WTC11 (cell line): ENCODE measurements at regions not wholly inside any gene's neighbourhood (a gene's known extent, or its start where the extent isn't known, plus 50 kb on each side); places are given as distances from the start of the nearest gene placed in this dataset.

Experiments used
- ATAC-seq: fragments of 200-7000 bp; cut with Tn5 transposase; 2 replicates; pipeline ENCODE4 v1.10.0; 2021; ENCODE audit warnings: mild to moderate bottlenecking, moderate library complexity
- CTCF ChIA-PET: fragments of 300-600 bp; sonication (Branson Sonifier 250); formaldehyde crosslinking; loops from one replicate; lab custom pipeline; 2021; ENCODE audit warnings: antibody characterized with exemption; lab: Charles Lee
- POLR2A ChIA-PET: fragments of 350-600 bp; sonication (Branson Sonifier 250); formaldehyde crosslinking; loops from one replicate; lab custom pipeline; 2021; ENCODE audit warnings: antibody characterized with exemption; lab: Charles Lee
- DNase-seq: peaks from one replicate; pipeline ENCODE4 v3.0.0; 2021; ENCODE audit warnings: low spot score
- H3K27ac Mint-ChIP-seq: 2 replicates; pipeline ENCODE4 v1.8.0; 2021; ENCODE audit warnings: mixed read lengths
- H3K27me3 Mint-ChIP-seq: 2 replicates; pipeline ENCODE4 v1.8.0; 2021; ENCODE audit warnings: low read depth, mild to moderate bottlenecking, moderate library complexity, mixed read lengths
- H3K36me3 Mint-ChIP-seq: 2 replicates; pipeline ENCODE4 v1.8.0; 2021; ENCODE audit warnings: mixed read lengths
- H3K4me1 Mint-ChIP-seq: 2 replicates; pipeline ENCODE4 v1.8.0; 2022; ENCODE audit warnings: mixed read lengths
- H3K4me3 Mint-ChIP-seq: 2 replicates; pipeline ENCODE4 v1.8.0; 2021; ENCODE audit warnings: mild to moderate bottlenecking, moderate library complexity, mixed read lengths
- H3K9me3 Mint-ChIP-seq: 2 replicates; pipeline ENCODE4 v1.8.0; 2021; ENCODE audit warnings: mixed read lengths
- ARID4B ChIP-seq: sonication (generic); formaldehyde crosslinking; IDR thresholded peaks from 2 replicates; pipeline ENCODE4 v1.8.0; 2023; ENCODE audit warnings: missing genetic modification reagents, mild to moderate bottlenecking, borderline replicate concordance
- ATF3 ChIP-seq: sonication (generic); formaldehyde crosslinking; conservative IDR thresholded peaks from 2 replicates; pipeline ENCODE4 v1.8.1; 2022; ENCODE audit warnings: mild to moderate bottlenecking, missing genetic modification reagents
- E2F4 ChIP-seq: sonication (generic); formaldehyde crosslinking; IDR thresholded peaks from 2 replicates; pipeline ENCODE4 v1.8.1; 2022; ENCODE audit warnings: low read depth, mild to moderate bottlenecking, moderate library complexity, missing genetic modification reagents, borderline replicate concordance
- GABPB1 ChIP-seq: sonication (generic); formaldehyde crosslinking; IDR thresholded peaks from 2 replicates; pipeline ENCODE4 v1.8.1; 2023; ENCODE audit warnings: mild to moderate bottlenecking, missing genetic modification reagents
- GRHL2 ChIP-seq: fragments of 250-450 bp; sonication (Bioruptor Pico); IDR thresholded peaks from 2 replicates; pipeline ENCODE4 v1.8.0; 2022; ENCODE audit warnings: mild to moderate bottlenecking, moderate library complexity; ENCODE audit not compliant: insufficient replicate concordance, severe bottlenecking
- GTF2I ChIP-seq: fragments of 250-450 bp; sonication (Bioruptor Pico); conservative IDR thresholded peaks from 2 replicates; pipeline ENCODE4 v1.4.0; 2021; ENCODE audit warnings: mild to moderate bottlenecking
- HMGA2 ChIP-seq: fragments of 250-450 bp; sonication (Bioruptor Pico); IDR thresholded peaks from 2 replicates; pipeline ENCODE4 v1.4.0; 2021; ENCODE audit warnings: mild to moderate bottlenecking, moderate library complexity
- JAZF1 ChIP-seq: fragments of 250-450 bp; sonication (Bioruptor Pico); IDR thresholded peaks from 2 replicates; pipeline ENCODE4 v1.9.0; 2021; ENCODE audit warnings: moderate library complexity, mild to moderate bottlenecking, inconsistent platforms
- JUN ChIP-seq: sonication (generic); formaldehyde crosslinking; IDR thresholded peaks from 2 replicates; pipeline ENCODE4 v1.8.0; 2023; ENCODE audit warnings: mild to moderate bottlenecking, missing genetic modification reagents
- MLX ChIP-seq: sonication (generic); formaldehyde crosslinking; IDR thresholded peaks from 2 replicates; pipeline ENCODE4 v1.8.1; 2023; ENCODE audit warnings: mild to moderate bottlenecking, missing genetic modification reagents, moderate library complexity
- NFATC4 ChIP-seq: fragments of 250-450 bp; sonication (Bioruptor Pico); IDR thresholded peaks from 2 replicates; pipeline ENCODE4 v1.9.0; 2021; ENCODE audit warnings: mild to moderate bottlenecking
- NFE2L1 ChIP-seq: sonication (generic); formaldehyde crosslinking; IDR thresholded peaks from 2 replicates; pipeline ENCODE4 v1.8.1; 2023; ENCODE audit warnings: missing genetic modification reagents
- NR3C1 ChIP-seq: sonication (generic); formaldehyde crosslinking; conservative IDR thresholded peaks from 2 replicates; pipeline ENCODE4 v1.8.1; 2023; ENCODE audit warnings: low read depth, mild to moderate bottlenecking, missing genetic modification reagents
- SP1 ChIP-seq: sonication (generic); formaldehyde crosslinking; conservative IDR thresholded peaks from 2 replicates; pipeline ENCODE4 v1.8.1; 2022; ENCODE audit warnings: missing genetic modification reagents
- ZNF138 ChIP-seq: sonication (generic); formaldehyde crosslinking; conservative IDR thresholded peaks from 2 replicates; pipeline ENCODE4 v1.8.1; 2022; ENCODE audit warnings: mild to moderate bottlenecking, moderate library complexity, missing genetic modification reagents
- ZNF317 ChIP-seq: sonication (generic); formaldehyde crosslinking; IDR thresholded peaks from 2 replicates; pipeline ENCODE4 v1.8.1; 2023; ENCODE audit warnings: low read depth, mild to moderate bottlenecking, moderate library complexity, missing genetic modification reagents, borderline replicate concordance
- ZNF416 ChIP-seq: fragments of 250-450 bp; sonication (Bioruptor Pico); IDR thresholded peaks from 2 replicates; pipeline ENCODE4 v1.9.0; 2021; ENCODE audit warnings: mild to moderate bottlenecking, inconsistent platforms
- TF ChIP-seq, protein P1 (sequence below): fragments of 250-450 bp; sonication (Bioruptor Pico); IDR thresholded peaks from 2 replicates; pipeline ENCODE4 v1.8.0; 2021; ENCODE audit warnings: mild to moderate bottlenecking
- TF ChIP-seq, protein P2 (sequence below): sonication (generic); formaldehyde crosslinking; IDR thresholded peaks from 2 replicates; pipeline ENCODE4 v1.8.1; 2023; ENCODE audit warnings: mild to moderate bottlenecking, missing genetic modification reagents
- TF ChIP-seq, protein P3 (sequence below): sonication (generic); formaldehyde crosslinking; IDR thresholded peaks from 2 replicates; pipeline ENCODE4 v1.8.1; 2022; ENCODE audit warnings: mild to moderate bottlenecking, moderate library complexity, missing genetic modification reagents
- TF ChIP-seq, protein P4 (sequence below): fragments of 200-600 bp; IDR thresholded peaks from 2 replicates; pipeline ENCODE4 v1.8.0; 2022; ENCODE audit warnings: antibody characterized with exemption

DNA sequence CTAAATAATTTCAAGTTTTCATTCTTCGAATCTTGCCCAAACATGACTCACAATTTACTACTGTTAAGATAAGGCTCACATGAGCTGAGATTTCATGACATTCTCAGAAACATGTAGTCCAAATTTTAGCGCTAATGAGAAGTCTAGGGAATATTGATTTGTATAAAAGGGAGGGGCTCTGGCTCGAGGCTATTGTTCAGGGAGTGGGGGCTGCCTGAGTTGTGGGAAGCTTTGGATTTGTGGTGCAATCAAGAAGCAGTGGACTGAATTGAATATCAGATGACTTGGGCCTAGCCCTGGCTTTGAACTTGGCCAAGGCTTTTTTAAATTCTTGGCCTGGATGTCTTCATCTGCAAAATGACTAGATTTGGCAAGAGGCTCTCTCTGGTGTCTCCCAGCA, 674.9 kb upstream of the FANCL start:
- H3K9me3 Mint-ChIP-seq, result no peaks in the 10 kb centered on the region
- TF ChIP-seq, protein P1, sequence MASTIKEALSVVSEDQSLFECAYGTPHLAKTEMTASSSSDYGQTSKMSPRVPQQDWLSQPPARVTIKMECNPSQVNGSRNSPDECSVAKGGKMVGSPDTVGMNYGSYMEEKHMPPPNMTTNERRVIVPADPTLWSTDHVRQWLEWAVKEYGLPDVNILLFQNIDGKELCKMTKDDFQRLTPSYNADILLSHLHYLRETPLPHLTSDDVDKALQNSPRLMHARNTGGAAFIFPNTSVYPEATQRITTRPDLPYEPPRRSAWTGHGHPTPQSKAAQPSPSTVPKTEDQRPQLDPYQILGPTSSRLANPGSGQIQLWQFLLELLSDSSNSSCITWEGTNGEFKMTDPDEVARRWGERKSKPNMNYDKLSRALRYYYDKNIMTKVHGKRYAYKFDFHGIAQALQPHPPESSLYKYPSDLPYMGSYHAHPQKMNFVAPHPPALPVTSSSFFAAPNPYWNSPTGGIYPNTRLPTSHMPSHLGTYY (CRISPR knock-in tag), result no peak
- TF ChIP-seq ZNF317 (CRISPR knock-in tag) (no peak), NFE2L1 (CRISPR knock-in tag) (no peak), ZNF416 (CRISPR knock-in tag) (no peak), MLX (CRISPR knock-in tag) (no peak), SP1 (no peak), HMGA2 (no peak), GABPB1 (no peak), ZNF138 (no peak), NFATC4 (CRISPR knock-in tag) (no peak), GRHL2 (CRISPR knock-in tag) (no peak)
- TF ChIP-seq, protein P2, sequence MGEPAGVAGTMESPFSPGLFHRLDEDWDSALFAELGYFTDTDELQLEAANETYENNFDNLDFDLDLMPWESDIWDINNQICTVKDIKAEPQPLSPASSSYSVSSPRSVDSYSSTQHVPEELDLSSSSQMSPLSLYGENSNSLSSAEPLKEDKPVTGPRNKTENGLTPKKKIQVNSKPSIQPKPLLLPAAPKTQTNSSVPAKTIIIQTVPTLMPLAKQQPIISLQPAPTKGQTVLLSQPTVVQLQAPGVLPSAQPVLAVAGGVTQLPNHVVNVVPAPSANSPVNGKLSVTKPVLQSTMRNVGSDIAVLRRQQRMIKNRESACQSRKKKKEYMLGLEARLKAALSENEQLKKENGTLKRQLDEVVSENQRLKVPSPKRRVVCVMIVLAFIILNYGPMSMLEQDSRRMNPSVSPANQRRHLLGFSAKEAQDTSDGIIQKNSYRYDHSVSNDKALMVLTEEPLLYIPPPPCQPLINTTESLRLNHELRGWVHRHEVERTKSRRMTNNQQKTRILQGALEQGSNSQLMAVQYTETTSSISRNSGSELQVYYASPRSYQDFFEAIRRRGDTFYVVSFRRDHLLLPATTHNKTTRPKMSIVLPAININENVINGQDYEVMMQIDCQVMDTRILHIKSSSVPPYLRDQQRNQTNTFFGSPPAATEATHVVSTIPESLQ (CRISPR knock-in tag), result no peak
- TF ChIP-seq, protein P3, sequence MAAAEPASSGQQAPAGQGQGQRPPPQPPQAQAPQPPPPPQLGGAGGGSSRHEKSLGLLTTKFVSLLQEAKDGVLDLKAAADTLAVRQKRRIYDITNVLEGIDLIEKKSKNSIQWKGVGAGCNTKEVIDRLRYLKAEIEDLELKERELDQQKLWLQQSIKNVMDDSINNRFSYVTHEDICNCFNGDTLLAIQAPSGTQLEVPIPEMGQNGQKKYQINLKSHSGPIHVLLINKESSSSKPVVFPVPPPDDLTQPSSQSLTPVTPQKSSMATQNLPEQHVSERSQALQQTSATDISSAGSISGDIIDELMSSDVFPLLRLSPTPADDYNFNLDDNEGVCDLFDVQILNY, result no peak
- TF ChIP-seq, all 79 proteins: peak for 0
- no peak overlapping the region for H3K27ac Mint-ChIP-seq
- H3K4me1 Mint-ChIP-seq, result peaks cover 30% of the 10 kb centered on the region
- ChIA-PET POLR2A (no interaction called here), CTCF (interaction anchor here (1.0 kb wide), 1 partner anchor 109 kb away, joined by 3 read pairs; no protein-coding TSS in a partner anchor)
- no peak for ATAC-seq
- no peak for DNase-seq
- H3K27me3 Mint-ChIP-seq, result no peaks in the 10 kb centered on the region
- H3K4me3 Mint-ChIP-seq, result no peak overlapping the region
- no peaks in the 10 kb centered on the region for H3K36me3 Mint-ChIP-seq

GRCh38 chr2:58914733-58915505, 673.8 kb upstream of the FANCL start:
- ChIA-PET POLR2A (no interaction called here), CTCF (no interaction called here)
- no peaks in the 10 kb centered on the region for H3K9me3 Mint-ChIP-seq
- no peak for DNase-seq
- no peaks in the 10 kb centered on the region for H3K27me3 Mint-ChIP-seq
- H3K4me1 Mint-ChIP-seq, result peaks cover 37% of the 10 kb centered on the region
- H3K36me3 Mint-ChIP-seq, result no peaks in the 10 kb centered on the region
- no peak overlapping the region for H3K4me3 Mint-ChIP-seq
- H3K27ac Mint-ChIP-seq, result no peak overlapping the region
- no peak for ATAC-seq
- TF ChIP-seq ARID4B (CRISPR knock-in tag) (no peak), ZNF317 (CRISPR knock-in tag) (no peak), JUN (CRISPR knock-in tag) (no peak), ATF3 (CRISPR knock-in tag) (no peak), NFATC4 (CRISPR knock-in tag) (no peak), GABPB1 (no peak), E2F4 (CRISPR knock-in tag) (no peak), JAZF1 (no peak), NR3C1 (CRISPR knock-in tag) (no peak), GTF2I (no peak)
- TF ChIP-seq, protein P3, result no peak
- TF ChIP-seq, protein P4, sequence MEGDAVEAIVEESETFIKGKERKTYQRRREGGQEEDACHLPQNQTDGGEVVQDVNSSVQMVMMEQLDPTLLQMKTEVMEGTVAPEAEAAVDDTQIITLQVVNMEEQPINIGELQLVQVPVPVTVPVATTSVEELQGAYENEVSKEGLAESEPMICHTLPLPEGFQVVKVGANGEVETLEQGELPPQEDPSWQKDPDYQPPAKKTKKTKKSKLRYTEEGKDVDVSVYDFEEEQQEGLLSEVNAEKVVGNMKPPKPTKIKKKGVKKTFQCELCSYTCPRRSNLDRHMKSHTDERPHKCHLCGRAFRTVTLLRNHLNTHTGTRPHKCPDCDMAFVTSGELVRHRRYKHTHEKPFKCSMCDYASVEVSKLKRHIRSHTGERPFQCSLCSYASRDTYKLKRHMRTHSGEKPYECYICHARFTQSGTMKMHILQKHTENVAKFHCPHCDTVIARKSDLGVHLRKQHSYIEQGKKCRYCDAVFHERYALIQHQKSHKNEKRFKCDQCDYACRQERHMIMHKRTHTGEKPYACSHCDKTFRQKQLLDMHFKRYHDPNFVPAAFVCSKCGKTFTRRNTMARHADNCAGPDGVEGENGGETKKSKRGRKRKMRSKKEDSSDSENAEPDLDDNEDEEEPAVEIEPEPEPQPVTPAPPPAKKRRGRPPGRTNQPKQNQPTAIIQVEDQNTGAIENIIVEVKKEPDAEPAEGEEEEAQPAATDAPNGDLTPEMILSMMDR, result no peak
